SK-MEL-5 (cell line): ENCODE measurements at regions not wholly inside any gene's neighbourhood (a gene's known extent, or its start where the extent isn't known, plus 50 kb on each side); places are given as distances from the start of the nearest gene placed in this dataset.
"Not testable (repeated sequence)": the region's sequence is repeated elsewhere in the genome, so short reads cannot be mapped to it uniquely, and the experiment has no call there.

Source experiments
- DNase-seq: peaks from one replicate; pipeline ENCODE4 v3.0.0-alpha.2; 2016; ENCODE audit warnings: low read depth, low spot score
- in situ Hi-C: cut with HindIII; loops from 2 replicates; pipeline ENCODE4 v1.10.0; 2016; ENCODE audit warnings: low sequenced_read_pairs, high pct_unique_total_duplicates, low pct_unique_long_range_greater_than_20kb

- peak; percentile 4 for DNase-seq
- in situ Hi-C loops = not testable (repeated sequence)
These were observed 725.1 kb upstream of the TPTE start for GRCh38 chr21:9796293-9796692.

- DNase-seq, in situ Hi-C loops: not testable (repeated sequence)
These were observed 713.7 kb upstream of the TPTE start for GRCh38 chr21:9807675-9808074.

GRCh38 chr21:9811223-9812004 lies 710.0 kb upstream of the TPTE start:
- in situ Hi-C loops, DNase-seq: not testable (repeated sequence)

- in situ Hi-C loops, DNase-seq: not testable (repeated sequence)
These were observed 708.9 kb upstream of the TPTE start for GRCh38 chr21:9812507-9812906.

- in situ Hi-C loops, DNase-seq: not testable (repeated sequence)
These were observed 707.2 kb upstream of the TPTE start for GRCh38 chr21:9813894-9814814.

- DNase-seq, in situ Hi-C loops: not testable (repeated sequence)
These were observed 706.1 kb upstream of the TPTE start for GRCh38 chr21:9815181-9815789.

- in situ Hi-C loops, DNase-seq: not testable (repeated sequence)
These were observed 704.5 kb upstream of the TPTE start for GRCh38 chr21:9816734-9817334.

- in situ Hi-C loops, DNase-seq: not testable (repeated sequence)
These were observed 703.4 kb upstream of the TPTE start for GRCh38 chr21:9817841-9818441.

- DNase-seq, in situ Hi-C loops: not testable (repeated sequence)
These were observed 701.7 kb upstream of the TPTE start for GRCh38 chr21:9819549-9820192.

GRCh38 chr21:9820579-9820978 lies 700.8 kb upstream of the TPTE start:
- in situ Hi-C loops, DNase-seq: not testable (repeated sequence)

GRCh38 chr21:9821472-9821871 lies 699.9 kb upstream of the TPTE start:
- in situ Hi-C loops = not testable (repeated sequence)

GRCh38 chr21:9822093-9822820 lies 699.1 kb upstream of the TPTE start:
- in situ Hi-C loops = not testable (repeated sequence)

More at GRCh38 chr21:9821472-9821871, 699.9 kb upstream of the TPTE start:
- DNase-seq = not testable (repeated sequence)

GRCh38 chr21:9823197-9824157 lies 697.9 kb upstream of the TPTE start:
- in situ Hi-C loops = not testable (repeated sequence)
- peak; percentile 0 for DNase-seq

More at GRCh38 chr21:9822093-9822820, 699.1 kb upstream of the TPTE start:
- not testable (repeated sequence) for DNase-seq

- in situ Hi-C loops = not testable (repeated sequence)
These were observed 690.6 kb upstream of the TPTE start for GRCh38 chr21:9830801-9831200.

GRCh38 chr21:9832751-9833150 lies 688.6 kb upstream of the TPTE start:
- in situ Hi-C loops, DNase-seq: not testable (repeated sequence)

More at GRCh38 chr21:9830801-9831200, 690.6 kb upstream of the TPTE start:
- DNase-seq = not testable (repeated sequence)
